Fibroblast of mammary gland (primary cell): ENCODE measurements at regions not wholly inside any gene's neighbourhood (a gene's known extent, or its start where the extent isn't known, plus 50 kb on each side); places are given as distances from the start of the nearest gene placed in this dataset.

Source experiments
- DNase-seq: peaks from one replicate; pipeline ENCODE4 v3.0.0-alpha.2; 2010; ENCODE audit warnings: low read depth
- H3K4me3 ChIP-seq: 2 replicates; pipeline ENCODE4 v1.5.1; 2011; ENCODE audit warnings: low read depth, mild to moderate bottlenecking, low read length, moderate library complexity; ENCODE audit not compliant: control insufficient read depth
- TF ChIP-seq, protein P1 (sequence below): conservative IDR thresholded peaks from 2 replicates; pipeline ENCODE4 v1.5.1; 2011; ENCODE audit warnings: low read depth, low read length, inconsistent platforms; ENCODE audit not compliant: control insufficient read depth, insufficient read depth

DNA sequence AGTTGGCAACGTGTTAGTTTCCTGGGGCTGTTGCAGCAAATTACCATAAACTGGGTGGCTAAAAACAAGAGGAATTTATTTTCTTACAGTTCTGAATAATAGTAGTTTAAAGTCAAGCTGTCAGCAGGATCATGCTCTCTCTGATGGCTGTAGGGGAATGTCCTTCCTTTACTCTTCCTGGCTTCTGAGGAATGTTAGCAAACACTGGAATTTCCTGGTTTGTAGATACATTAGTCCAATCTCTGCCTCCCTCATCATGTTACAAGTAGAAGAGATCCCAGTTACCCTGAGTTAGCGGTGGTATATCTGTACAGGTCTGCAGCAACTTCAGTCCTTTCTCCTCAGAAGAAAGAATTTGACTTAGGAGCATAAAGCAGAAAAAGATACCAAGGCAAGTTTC lies 2249.1 kb downstream of the NCAM2 start:
- no peak overlapping the region for H3K4me3 ChIP-seq
- TF ChIP-seq, protein P1, sequence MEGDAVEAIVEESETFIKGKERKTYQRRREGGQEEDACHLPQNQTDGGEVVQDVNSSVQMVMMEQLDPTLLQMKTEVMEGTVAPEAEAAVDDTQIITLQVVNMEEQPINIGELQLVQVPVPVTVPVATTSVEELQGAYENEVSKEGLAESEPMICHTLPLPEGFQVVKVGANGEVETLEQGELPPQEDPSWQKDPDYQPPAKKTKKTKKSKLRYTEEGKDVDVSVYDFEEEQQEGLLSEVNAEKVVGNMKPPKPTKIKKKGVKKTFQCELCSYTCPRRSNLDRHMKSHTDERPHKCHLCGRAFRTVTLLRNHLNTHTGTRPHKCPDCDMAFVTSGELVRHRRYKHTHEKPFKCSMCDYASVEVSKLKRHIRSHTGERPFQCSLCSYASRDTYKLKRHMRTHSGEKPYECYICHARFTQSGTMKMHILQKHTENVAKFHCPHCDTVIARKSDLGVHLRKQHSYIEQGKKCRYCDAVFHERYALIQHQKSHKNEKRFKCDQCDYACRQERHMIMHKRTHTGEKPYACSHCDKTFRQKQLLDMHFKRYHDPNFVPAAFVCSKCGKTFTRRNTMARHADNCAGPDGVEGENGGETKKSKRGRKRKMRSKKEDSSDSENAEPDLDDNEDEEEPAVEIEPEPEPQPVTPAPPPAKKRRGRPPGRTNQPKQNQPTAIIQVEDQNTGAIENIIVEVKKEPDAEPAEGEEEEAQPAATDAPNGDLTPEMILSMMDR = no peak
- DNase-seq = no peak

DNA sequence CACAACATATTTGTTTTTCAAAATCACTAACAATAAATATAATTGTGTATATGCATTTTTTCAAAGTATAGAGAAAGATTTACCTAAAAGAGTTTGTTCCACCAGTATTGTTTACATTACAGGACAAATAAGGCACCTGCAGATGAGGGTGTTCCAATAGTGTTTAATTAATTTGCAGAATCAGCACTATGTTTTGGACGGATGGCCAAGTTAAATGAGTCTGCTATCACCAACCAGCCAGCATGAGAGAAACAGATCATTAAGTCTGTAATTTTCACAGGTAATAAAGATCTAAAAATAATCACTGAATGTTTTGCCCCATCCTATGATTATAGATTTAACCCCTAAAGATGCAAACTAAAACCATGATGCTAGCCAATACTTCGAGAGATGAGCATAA lies 2247.0 kb downstream of the NCAM2 start:
- TF ChIP-seq, protein P1 = no peak
- H3K4me3 ChIP-seq = no peak overlapping the region
- DNase-seq = no peak

DNA sequence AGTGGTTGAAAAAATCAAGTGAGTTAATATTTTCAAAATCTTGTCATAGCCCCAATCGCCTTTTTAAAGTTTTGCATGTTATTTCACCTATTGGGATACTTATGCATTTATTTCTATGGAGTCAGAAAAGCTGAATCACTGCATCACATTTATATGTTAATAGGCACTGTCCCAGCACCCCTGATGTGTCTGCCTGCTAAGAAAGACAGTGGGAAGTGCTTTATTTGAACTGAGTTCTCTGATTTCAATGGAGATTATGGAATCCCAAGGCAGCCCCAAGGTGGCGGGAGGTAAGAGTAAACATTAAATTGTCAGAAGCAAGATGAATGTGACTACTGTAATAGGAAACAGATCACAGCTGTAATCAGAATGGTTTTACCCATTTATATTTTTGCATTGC lies 2225.7 kb downstream of the NCAM2 start:
- DNase-seq = no peak
- H3K4me3 ChIP-seq = no peak overlapping the region
- TF ChIP-seq, protein P1 = no peak

DNA sequence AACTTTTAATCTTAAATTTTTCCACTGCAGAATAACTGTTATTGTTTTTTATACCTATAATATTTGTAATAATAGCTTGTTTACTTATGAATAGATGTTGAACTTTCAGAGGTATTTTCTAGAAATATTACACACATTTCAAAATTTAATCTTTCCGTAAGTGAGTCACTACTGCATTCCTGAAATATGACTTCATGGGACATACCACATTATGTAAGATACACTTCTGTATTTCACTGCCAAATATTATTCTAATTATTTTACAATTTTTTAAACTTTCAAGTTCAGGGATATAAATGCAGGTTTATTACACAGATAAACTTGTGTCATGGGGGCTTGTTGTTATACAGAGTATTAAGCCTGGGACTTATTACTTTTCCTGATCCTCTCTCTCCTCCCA lies 2220.5 kb downstream of the NCAM2 start:
- no peak overlapping the region for H3K4me3 ChIP-seq
- DNase-seq = no peak
- TF ChIP-seq, protein P1 = no peak

DNA sequence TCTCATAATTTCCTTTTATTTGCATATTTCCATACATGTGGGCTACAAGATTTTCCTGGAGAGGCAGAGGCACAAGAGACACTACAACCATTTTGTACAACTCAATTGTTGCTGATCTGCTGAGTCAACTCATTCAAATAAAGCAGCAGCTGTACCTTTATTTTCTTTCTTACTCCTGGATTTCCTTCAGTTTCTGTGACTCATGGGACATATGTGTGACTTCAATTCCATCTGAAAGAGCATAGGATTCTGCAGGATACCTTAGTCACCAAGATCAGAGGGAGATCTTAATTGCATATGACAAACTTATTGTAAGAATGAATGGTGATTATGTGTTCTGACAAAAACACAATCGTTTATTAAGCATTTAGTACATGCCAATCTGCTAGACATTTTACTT lies 2219.4 kb downstream of the NCAM2 start:
- TF ChIP-seq, protein P1 = no peak

DNA sequence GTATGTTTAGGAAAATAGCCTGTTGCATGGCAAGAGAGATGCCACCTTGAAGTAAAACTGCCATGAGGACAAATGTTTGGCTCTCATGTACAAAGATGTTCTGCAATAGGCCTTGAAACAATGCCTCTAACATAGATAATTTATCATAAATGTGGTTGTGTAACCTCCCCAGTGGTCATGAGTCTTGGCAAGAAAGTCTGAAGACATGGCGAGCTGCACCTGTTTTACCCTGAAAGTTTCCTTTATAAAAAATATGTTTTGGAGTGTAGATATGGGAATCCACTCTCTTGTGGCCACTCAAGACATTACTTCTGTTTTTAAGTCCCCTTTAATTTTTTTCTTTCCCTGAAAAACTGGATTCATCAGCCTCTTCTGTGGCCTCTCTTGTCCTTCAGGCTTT lies 2217.1 kb downstream of the NCAM2 start:
- no peak overlapping the region for H3K4me3 ChIP-seq
- TF ChIP-seq, protein P1 = no peak
- no peak for DNase-seq

More for the DNA sequence above, 2219.4 kb downstream of the NCAM2 start:
- H3K4me3 ChIP-seq = no peak overlapping the region
- DNase-seq = no peak
